OCI-LY3 (cell line): ENCODE measurements at regions not wholly inside any gene's neighbourhood (a gene's known extent, or its start where the extent isn't known, plus 50 kb on each side); places are given as distances from the start of the nearest gene placed in this dataset.
A peak's percentile ranks its signal among the peaks of the same experiment; 100 is the strongest.

Source experiments
- H2AFZ ChIP-seq: fragments of 200-600, 300-600 bp; shearing (Covaris generic); 2 replicates; pipeline ENCODE4 v1.6.0; 2014; ENCODE audit warnings: antibody characterized with exemption, low read depth, low read length
- H3K27ac ChIP-seq: fragments of 200-600, 300-600 bp; sonication (generic); 2 replicates; pipeline ENCODE4 v1.5.1; 2014; ENCODE audit warnings: mild to moderate bottlenecking, low read length, moderate library complexity, mixed read lengths
- H3K27me3 ChIP-seq: fragments of 200-600, 300-600 bp; sonication (generic); 2 replicates; pipeline ENCODE4 v1.6.1; 2014; ENCODE audit warnings: low read depth, low read length, mixed read lengths
- H3K36me3 ChIP-seq: fragments of 200-600, 300-600 bp; sonication (generic); replicated peaks from 2 replicates; pipeline ENCODE3; 2014; ENCODE audit warnings: low read depth, low read length, mixed read lengths
- H3K4me1 ChIP-seq: fragments of 300-600, 200-600 bp; sonication (generic); 2 replicates; pipeline ENCODE4 v1.6.1; 2014; ENCODE audit warnings: low read length, mixed read lengths
- H3K4me2 ChIP-seq: fragments of 200-600, 300-600 bp; sonication (generic); 2 replicates; pipeline ENCODE4 v1.6.1; 2014; ENCODE audit warnings: low read length, mixed read lengths
- H3K4me3 ChIP-seq: fragments of 300-600, 200-600 bp; sonication (generic); 2 replicates; pipeline ENCODE4 v1.5.1; 2014; ENCODE audit warnings: antibody characterized with exemption, mild to moderate bottlenecking, low read length, moderate library complexity
- H3K79me2 ChIP-seq: fragments of 300-600, 200-600 bp; shearing (Covaris generic); 2 replicates; pipeline ENCODE4 v1.6.1; 2014; ENCODE audit warnings: mild to moderate bottlenecking, low read length, mixed read lengths
- H3K9ac ChIP-seq: fragments of 300-600, 200-600 bp; shearing (Covaris generic); 2 replicates; pipeline ENCODE4 v1.6.0; 2014; ENCODE audit warnings: mild to moderate bottlenecking, low read length, moderate library complexity
- H3K9me3 ChIP-seq: fragments of 200-600, 300-600 bp; shearing (Covaris generic); 2 replicates; pipeline ENCODE4 v1.6.1; 2014; ENCODE audit warnings: low read length, mixed read lengths; ENCODE audit not compliant: insufficient read depth
- H4K20me1 ChIP-seq: fragments of 200-600, 300-600 bp; sonication (generic); 2 replicates; pipeline ENCODE4 v1.6.1; 2016; ENCODE audit warnings: low read length, mixed read lengths; ENCODE audit not compliant: insufficient read depth
- EZH2phosphoT487 ChIP-seq: fragments of 200-600 bp; shearing (Covaris generic); IDR thresholded peaks from 2 replicates; pipeline ENCODE4 v1.6.1; 2018; ENCODE audit warnings: antibody characterized with exemption, mixed run types, low read depth
- TF ChIP-seq, protein P1 (sequence below): fragments of 200-600, 300-600 bp; sonication (generic); IDR thresholded peaks from 2 replicates; pipeline ENCODE4 v1.5.1; 2014; ENCODE audit warnings: antibody characterized with exemption, low read length, low read depth

DNA sequence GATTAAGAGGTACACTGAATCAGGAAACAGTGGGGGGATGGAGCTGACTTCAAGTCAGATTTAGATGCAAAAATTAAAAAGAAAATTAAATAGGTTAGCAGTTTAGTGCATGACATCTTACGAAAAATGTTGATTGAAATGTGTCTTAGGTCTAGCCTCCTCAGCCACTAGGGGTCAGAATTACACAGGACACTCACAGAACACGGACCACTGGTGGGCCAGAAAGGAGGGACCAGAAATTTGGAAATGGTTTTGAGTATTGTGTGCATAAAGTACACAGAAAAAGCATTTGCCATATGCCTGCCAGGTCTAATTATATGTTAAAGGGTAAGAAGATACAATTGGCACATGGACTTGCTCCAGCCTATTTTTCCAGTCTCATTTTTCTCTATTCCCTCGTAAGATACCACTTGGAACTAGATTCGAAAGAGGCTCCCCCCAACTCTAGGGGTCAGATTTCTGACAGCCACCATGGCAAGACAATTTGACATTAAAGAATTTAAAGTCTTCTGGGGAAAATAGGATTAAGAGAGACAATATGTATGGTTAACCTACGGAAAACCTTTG, 550.2 kb upstream of the SETBP1 start:
- Histone ChIP-seq H3K4me1 (peaks cover 21% of the 10 kb centered on the region), H3K4me2 (peak overlapping the region; percentile 53), H3K79me2 (no peaks in the 10 kb centered on the region), H3K9ac (no peak overlapping the region), H3K4me3 (peak overlapping the region; percentile 29), H3K9me3 (no peaks in the 10 kb centered on the region), H2AFZ (peak overlapping the region; percentile 7; the same call in 1 of the 2 replicates), H4K20me1 (no peaks in the 10 kb centered on the region), H3K27me3 (no peaks in the 10 kb centered on the region), H3K27ac (no peak overlapping the region), H3K36me3 (no peaks in the 10 kb centered on the region)
- TF ChIP-seq, protein P1, sequence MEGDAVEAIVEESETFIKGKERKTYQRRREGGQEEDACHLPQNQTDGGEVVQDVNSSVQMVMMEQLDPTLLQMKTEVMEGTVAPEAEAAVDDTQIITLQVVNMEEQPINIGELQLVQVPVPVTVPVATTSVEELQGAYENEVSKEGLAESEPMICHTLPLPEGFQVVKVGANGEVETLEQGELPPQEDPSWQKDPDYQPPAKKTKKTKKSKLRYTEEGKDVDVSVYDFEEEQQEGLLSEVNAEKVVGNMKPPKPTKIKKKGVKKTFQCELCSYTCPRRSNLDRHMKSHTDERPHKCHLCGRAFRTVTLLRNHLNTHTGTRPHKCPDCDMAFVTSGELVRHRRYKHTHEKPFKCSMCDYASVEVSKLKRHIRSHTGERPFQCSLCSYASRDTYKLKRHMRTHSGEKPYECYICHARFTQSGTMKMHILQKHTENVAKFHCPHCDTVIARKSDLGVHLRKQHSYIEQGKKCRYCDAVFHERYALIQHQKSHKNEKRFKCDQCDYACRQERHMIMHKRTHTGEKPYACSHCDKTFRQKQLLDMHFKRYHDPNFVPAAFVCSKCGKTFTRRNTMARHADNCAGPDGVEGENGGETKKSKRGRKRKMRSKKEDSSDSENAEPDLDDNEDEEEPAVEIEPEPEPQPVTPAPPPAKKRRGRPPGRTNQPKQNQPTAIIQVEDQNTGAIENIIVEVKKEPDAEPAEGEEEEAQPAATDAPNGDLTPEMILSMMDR, result peak; percentile 100
- no peak for TF ChIP-seq EZH2phosphoT487

DNA sequence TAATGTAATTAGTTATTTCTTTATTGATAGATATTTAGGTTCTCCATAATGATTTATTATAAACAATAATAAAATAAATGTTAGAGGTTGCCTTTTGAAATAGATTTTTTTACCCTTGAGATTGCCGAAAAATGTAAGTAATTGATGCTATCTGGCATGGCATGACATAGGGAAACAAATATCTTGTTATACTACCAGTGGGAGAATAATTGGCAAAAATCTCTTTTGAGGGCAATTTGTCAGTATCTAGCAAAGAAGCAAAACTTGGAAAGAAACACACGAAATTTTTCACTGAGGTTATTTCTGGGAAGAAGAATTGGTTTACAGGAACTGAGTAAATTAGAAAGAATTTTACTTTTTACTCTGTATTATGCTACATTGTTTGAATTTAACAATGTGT, 547.2 kb upstream of the SETBP1 start:
- TF ChIP-seq, protein P1, result no peak
- TF ChIP-seq EZH2phosphoT487, result no peak
- Histone ChIP-seq H3K9ac (no peak overlapping the region), H3K36me3 (no peaks in the 10 kb centered on the region), H3K9me3 (no peaks in the 10 kb centered on the region), H3K79me2 (no peaks in the 10 kb centered on the region), H3K4me2 (no peak overlapping the region), H3K27me3 (no peaks in the 10 kb centered on the region), H4K20me1 (no peaks in the 10 kb centered on the region), H2AFZ (no peak overlapping the region), H3K4me3 (no peak overlapping the region), H3K4me1 (peaks cover 21% of the 10 kb centered on the region), H3K27ac (no peak overlapping the region)

DNA sequence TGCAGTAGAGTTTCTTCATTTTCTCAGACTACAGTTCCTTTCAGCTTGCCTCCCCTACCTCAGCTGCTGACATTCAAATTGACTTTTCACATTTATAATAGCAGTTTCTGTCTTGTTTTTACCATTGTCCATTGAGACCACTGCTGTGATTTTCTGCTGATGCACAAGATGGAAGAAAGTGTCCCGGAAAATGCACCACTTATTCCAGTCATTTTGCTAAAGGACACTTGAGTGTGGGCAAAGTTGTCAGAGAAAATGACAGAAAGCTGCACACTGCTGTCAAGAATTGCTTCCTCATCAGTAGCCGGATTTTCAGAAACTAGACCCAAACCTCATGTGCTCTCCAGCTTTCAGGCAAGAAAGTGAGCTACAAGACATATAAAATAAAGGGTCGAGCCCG, 546.2 kb upstream of the SETBP1 start:
- Histone ChIP-seq H3K4me2 (peak overlapping the region; percentile 4), H3K27ac (no peak overlapping the region), H3K4me3 (no peak overlapping the region), H3K9me3 (no peaks in the 10 kb centered on the region), H3K9ac (no peak overlapping the region), H3K36me3 (no peaks in the 10 kb centered on the region), H3K79me2 (no peaks in the 10 kb centered on the region), H2AFZ (peak overlapping the region; percentile 9; the same call in 1 of the 2 replicates), H4K20me1 (no peaks in the 10 kb centered on the region), H3K27me3 (no peaks in the 10 kb centered on the region), H3K4me1 (peaks cover 18% of the 10 kb centered on the region)
- TF ChIP-seq, protein P1, result no peak
- no peak for TF ChIP-seq EZH2phosphoT487

DNA sequence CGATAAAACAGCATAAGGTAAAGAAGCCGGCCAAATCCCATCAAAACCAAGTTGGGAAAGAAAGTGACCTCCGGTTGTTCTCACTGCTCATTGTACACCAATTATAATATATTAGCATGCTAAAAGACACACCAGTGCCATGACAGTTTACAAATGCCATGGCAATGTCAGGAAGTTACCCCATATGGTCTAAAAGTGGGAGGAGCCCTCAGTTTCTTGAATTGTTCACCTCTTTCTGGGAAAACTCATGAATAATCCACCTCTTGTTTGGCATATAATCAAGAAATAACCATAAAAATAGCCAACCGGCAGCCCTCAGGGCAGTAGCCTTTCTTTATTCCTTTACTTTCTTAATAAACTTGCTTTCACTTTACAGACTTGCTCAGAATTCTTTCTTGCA, 544.9 kb upstream of the SETBP1 start:
- TF ChIP-seq EZH2phosphoT487, result no peak
- TF ChIP-seq, protein P1, result no peak
- Histone ChIP-seq H3K4me2 (no peak overlapping the region), H3K27me3 (no peaks in the 10 kb centered on the region), H4K20me1 (no peaks in the 10 kb centered on the region), H3K79me2 (no peaks in the 10 kb centered on the region), H3K27ac (no peak overlapping the region), H3K4me3 (no peak overlapping the region), H2AFZ (no peak overlapping the region), H3K9me3 (no peaks in the 10 kb centered on the region), H3K9ac (no peak overlapping the region), H3K4me1 (peaks cover 9% of the 10 kb centered on the region), H3K36me3 (no peaks in the 10 kb centered on the region)
